Trophoblast cell (in vitro differentiated cells and primary cell): ENCODE measurements at regions not wholly inside any gene's neighbourhood (a gene's known extent, or its start where the extent isn't known, plus 50 kb on each side); places are given as distances from the start of the nearest gene placed in this dataset.
"Not testable (repeated sequence)": the region's sequence is repeated elsewhere in the genome, so short reads cannot be mapped to it uniquely, and the experiment has no call there.

Source experiments
- DNase-seq, 2 donors: peaks; one replicate each; pipeline ENCODE4 v3.0.0-alpha.2; 2016
- H2AFZ ChIP-seq: 2 replicates; pipeline ENCODE4 v1.6.1; 2013; ENCODE audit warnings: low read length, moderate library complexity, mild to moderate bottlenecking; ENCODE audit not compliant: insufficient read depth, poor library complexity
- H2AK5ac ChIP-seq: 2 replicates; pipeline ENCODE4 v1.6.1; 2013; ENCODE audit warnings: mild to moderate bottlenecking, low read length
- H2BK120ac ChIP-seq: 2 replicates; pipeline ENCODE4 v1.6.1; 2013; ENCODE audit warnings: low read length, mild to moderate bottlenecking, moderate library complexity; ENCODE audit not compliant: insufficient read depth, poor library complexity
- H2BK12ac ChIP-seq: 2 replicates; pipeline ENCODE4 v1.6.1; 2013; ENCODE audit warnings: mild to moderate bottlenecking, low read length, moderate library complexity
- H2BK5ac ChIP-seq: 2 replicates; pipeline ENCODE4 v1.6.1; 2013; ENCODE audit warnings: low read length, low read depth, moderate library complexity, mild to moderate bottlenecking; ENCODE audit not compliant: poor library complexity
- H3K14ac ChIP-seq: 2 replicates; pipeline ENCODE4 v1.6.1; 2013; ENCODE audit warnings: mild to moderate bottlenecking, low read length
- H3K18ac ChIP-seq: 2 replicates; pipeline ENCODE4 v1.6.1; 2013; ENCODE audit warnings: mild to moderate bottlenecking, low read length
- H3K23ac ChIP-seq: 2 replicates; pipeline ENCODE4 v1.6.1; 2013; ENCODE audit warnings: low read length
- H3K27ac ChIP-seq: 2 replicates; pipeline ENCODE4 v1.5.1; 2013; ENCODE audit warnings: low read depth, mild to moderate bottlenecking, inconsistent platforms, low read length, moderate library complexity
- H3K27me3 ChIP-seq: 2 replicates; pipeline ENCODE4 v1.6.1; 2013; ENCODE audit warnings: inconsistent platforms, mild to moderate bottlenecking, low read length, moderate library complexity; ENCODE audit not compliant: insufficient read depth
- H3K36me3 ChIP-seq, 2 experiments: 1 replicate in 1 of 2; 2 replicates in 1 of 2; pipeline ENCODE4 v1.6.1; 2013; ENCODE audit warnings: low read length in 2 of 2, mild to moderate bottlenecking in 2 of 2, moderate library complexity in 1 of 2; ENCODE audit not compliant: insufficient read depth in 2 of 2, control insufficient read depth in 1 of 2
- H3K4ac ChIP-seq: 2 replicates; pipeline ENCODE4 v1.6.1; 2013; ENCODE audit warnings: low read depth, mild to moderate bottlenecking, low read length, moderate library complexity
- H3K4me1 ChIP-seq, 2 experiments: 1 replicate in 1 of 2; 2 replicates in 1 of 2; pipeline ENCODE4 v1.6.1; 2013; ENCODE audit warnings: low read length in 2 of 2, mild to moderate bottlenecking in 2 of 2, moderate library complexity in 1 of 2; ENCODE audit not compliant: insufficient read depth in 2 of 2, control insufficient read depth in 1 of 2
- H3K4me2 ChIP-seq: 2 replicates; pipeline ENCODE4 v1.6.1; 2013; ENCODE audit warnings: inconsistent platforms, mild to moderate bottlenecking, low read length, moderate library complexity
- H3K4me3 ChIP-seq: 2 replicates; pipeline ENCODE4 v1.5.1; 2013; ENCODE audit warnings: mild to moderate bottlenecking, low read depth, low read length, inconsistent platforms
- H3K79me1 ChIP-seq: one replicate; pipeline ENCODE4 v1.6.1; 2013; ENCODE audit warnings: low read length
- H3K79me2 ChIP-seq: 2 replicates; pipeline ENCODE4 v1.6.1; 2013; ENCODE audit warnings: low read length, mild to moderate bottlenecking; ENCODE audit not compliant: control insufficient read depth, insufficient read depth, poor library complexity
- H3K9ac ChIP-seq: 2 replicates; pipeline ENCODE4 v1.6.1; 2013; ENCODE audit warnings: mild to moderate bottlenecking, low read length
- H3K9me3 ChIP-seq: 2 replicates; pipeline ENCODE4 v1.6.1; 2013; ENCODE audit warnings: low read depth, mild to moderate bottlenecking, control low read depth, inconsistent platforms, low read length; ENCODE audit not compliant: insufficient read depth
- H4K12ac ChIP-seq: 2 replicates; pipeline ENCODE4 v1.6.1; 2013; ENCODE audit warnings: low read depth, mild to moderate bottlenecking, low read length, moderate library complexity
- H4K8ac ChIP-seq: 2 replicates; pipeline ENCODE4 v1.6.1; 2013; ENCODE audit warnings: low read depth, mild to moderate bottlenecking, low read length, moderate library complexity
- H4K91ac ChIP-seq: one replicate; pipeline ENCODE4 v1.6.1; 2013; ENCODE audit warnings: low read depth, mild to moderate bottlenecking, low read length, moderate library complexity
- WGBS: extraction: QIAGEN DNeasy Blood & Tissue Kit; methylation state at CpG from one replicate; pipeline ENCODE4 v1.1.7; 2013; ENCODE audit warnings: missing lambda C conversion rate; ENCODE audit not compliant: insufficient read length, insufficient coverage; ENCODE audit errors: extremely low coverage; 5-methylcytosine and 5-hydroxymethylcytosine counted together

DNA sequence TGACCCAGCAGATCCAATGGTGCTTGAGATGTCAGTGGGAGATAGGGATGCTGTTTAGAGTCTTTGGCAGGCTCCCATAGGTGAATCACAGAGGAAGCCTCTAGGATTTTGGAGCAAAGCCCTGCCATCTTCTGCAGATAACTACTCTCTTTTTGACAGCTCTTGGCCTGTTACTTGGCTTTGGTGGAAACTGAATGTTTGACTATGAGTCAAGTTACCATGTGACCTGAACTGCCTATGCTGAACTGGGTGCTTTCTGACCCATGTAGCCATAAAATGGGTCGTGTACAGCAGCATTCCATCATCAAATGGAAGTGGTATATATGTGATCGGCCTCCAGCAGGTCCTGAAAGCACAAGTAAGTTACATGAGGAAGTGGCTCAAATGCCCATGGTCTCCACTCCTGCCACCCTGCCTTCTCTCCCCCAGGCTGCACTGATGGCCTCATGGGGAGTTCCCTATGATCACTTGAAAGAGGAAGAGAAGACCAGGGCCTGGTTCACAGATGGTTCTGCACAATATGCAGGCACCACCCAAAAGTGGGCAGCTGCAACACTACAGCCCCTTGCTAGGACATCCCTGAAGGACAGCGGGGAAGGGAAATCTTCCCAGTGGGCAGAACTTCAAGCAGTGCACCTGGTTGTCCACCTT lies 105.6 kb upstream of the ZC3H12A start:
- H3K4me1 ChIP-seq, H2AFZ ChIP-seq, H3K14ac ChIP-seq, H2BK120ac ChIP-seq, H4K91ac ChIP-seq, H3K4me2 ChIP-seq, H3K18ac ChIP-seq, H3K4ac ChIP-seq, H4K12ac ChIP-seq, H3K36me3 ChIP-seq, H3K23ac ChIP-seq, H3K27me3 ChIP-seq, H3K27ac ChIP-seq, H2BK12ac ChIP-seq, H3K79me1 ChIP-seq, H2AK5ac ChIP-seq, H2BK5ac ChIP-seq, DNase-seq, H4K8ac ChIP-seq, H3K9me3 ChIP-seq, H3K9ac ChIP-seq, H3K79me2 ChIP-seq, H3K4me3 ChIP-seq: not testable (repeated sequence)
- no CpG with 5 or more reads among the region's 3 CpGs for WGBS

DNA sequence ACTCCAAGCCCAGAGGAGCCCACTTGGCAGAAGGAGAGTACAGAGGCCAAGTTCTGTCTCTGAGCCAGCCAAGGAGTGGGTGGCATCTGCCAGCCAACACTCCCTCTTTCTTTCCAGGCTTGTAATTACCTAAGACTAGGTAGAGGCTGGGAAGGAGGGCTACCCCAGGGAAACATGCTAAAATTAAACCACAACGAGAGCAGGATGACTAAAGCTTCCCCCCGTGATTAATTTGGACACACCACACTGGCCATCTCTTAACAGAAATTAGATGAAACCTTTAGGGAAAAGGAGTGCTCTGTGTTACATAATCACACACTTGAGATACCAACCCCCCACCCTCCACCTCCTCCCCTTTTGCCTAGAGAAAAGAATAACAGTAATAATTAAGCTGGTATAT lies 102.1 kb upstream of the ZC3H12A start:
- no peaks in the 10 kb centered on the region for H3K27me3 ChIP-seq
- no peak overlapping the region for H3K9ac ChIP-seq
- no peak overlapping the region for H4K8ac ChIP-seq
- no peak overlapping the region for H3K4me2 ChIP-seq
- H3K4me3 ChIP-seq = no peak overlapping the region
- no peak overlapping the region for H4K91ac ChIP-seq
- no peaks in the 10 kb centered on the region for H3K79me2 ChIP-seq
- no peak overlapping the region for H3K14ac ChIP-seq
- no peak overlapping the region for H2AFZ ChIP-seq
- H2BK12ac ChIP-seq = no peak overlapping the region
- no peak overlapping the region for H3K4ac ChIP-seq
- H3K27ac ChIP-seq = no peak overlapping the region
- H3K18ac ChIP-seq = no peak overlapping the region
- H2BK120ac ChIP-seq = no peak overlapping the region
- no peak for DNase-seq
- H3K9me3 ChIP-seq = no peaks in the 10 kb centered on the region
- no peaks in the 10 kb centered on the region for H3K36me3 ChIP-seq
- no peak overlapping the region for H4K12ac ChIP-seq
- no peak overlapping the region for H2BK5ac ChIP-seq
- no CpG with 5 or more reads among the region's 2 CpGs for WGBS
- no peak overlapping the region for H2AK5ac ChIP-seq
- H3K79me1 ChIP-seq = no peaks in the 10 kb centered on the region
- H3K23ac ChIP-seq = no peak overlapping the region
- no peaks in the 10 kb centered on the region for H3K4me1 ChIP-seq

DNA sequence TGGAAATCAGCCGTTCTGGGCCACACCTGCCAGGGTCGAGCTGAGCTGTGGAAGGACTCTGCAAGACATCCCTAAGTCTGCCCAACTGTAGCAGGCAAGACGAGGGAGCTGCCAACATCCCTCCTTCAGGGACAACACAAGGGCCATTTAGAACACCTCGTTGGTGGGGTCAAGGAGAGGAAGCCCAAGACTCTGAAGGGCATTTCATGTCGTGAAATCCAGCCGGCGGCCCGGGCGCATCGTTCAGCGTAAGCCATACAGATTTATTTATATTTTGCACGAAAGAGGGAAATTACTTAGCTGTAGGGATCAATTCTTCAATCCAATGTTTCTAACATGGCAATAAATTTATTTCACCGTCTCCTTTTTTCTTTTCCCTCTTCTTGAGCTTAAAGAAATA lies 101.7 kb upstream of the ZC3H12A start:
- WGBS = no CpG with 5 or more reads among the region's 13 CpGs
- H3K18ac ChIP-seq = no peak overlapping the region
- H2BK12ac ChIP-seq = no peak overlapping the region
- no peak for DNase-seq
- no peaks in the 10 kb centered on the region for H3K36me3 ChIP-seq
- H3K4me2 ChIP-seq = no peak overlapping the region
- no peak overlapping the region for H2BK120ac ChIP-seq
- no peaks in the 10 kb centered on the region for H3K79me1 ChIP-seq
- no peaks in the 10 kb centered on the region for H3K4me1 ChIP-seq
- no peaks in the 10 kb centered on the region for H3K79me2 ChIP-seq
- no peak overlapping the region for H2AK5ac ChIP-seq
- H3K27me3 ChIP-seq = no peaks in the 10 kb centered on the region
- no peak overlapping the region for H3K23ac ChIP-seq
- H3K27ac ChIP-seq = no peak overlapping the region
- no peak overlapping the region for H3K9ac ChIP-seq
- H3K4me3 ChIP-seq = no peak overlapping the region
- H2AFZ ChIP-seq = no peak overlapping the region
- no peak overlapping the region for H2BK5ac ChIP-seq
- no peak overlapping the region for H4K12ac ChIP-seq
- no peaks in the 10 kb centered on the region for H3K9me3 ChIP-seq
- no peak overlapping the region for H3K14ac ChIP-seq
- no peak overlapping the region for H4K91ac ChIP-seq
- H4K8ac ChIP-seq = no peak overlapping the region
- H3K4ac ChIP-seq = no peak overlapping the region

DNA sequence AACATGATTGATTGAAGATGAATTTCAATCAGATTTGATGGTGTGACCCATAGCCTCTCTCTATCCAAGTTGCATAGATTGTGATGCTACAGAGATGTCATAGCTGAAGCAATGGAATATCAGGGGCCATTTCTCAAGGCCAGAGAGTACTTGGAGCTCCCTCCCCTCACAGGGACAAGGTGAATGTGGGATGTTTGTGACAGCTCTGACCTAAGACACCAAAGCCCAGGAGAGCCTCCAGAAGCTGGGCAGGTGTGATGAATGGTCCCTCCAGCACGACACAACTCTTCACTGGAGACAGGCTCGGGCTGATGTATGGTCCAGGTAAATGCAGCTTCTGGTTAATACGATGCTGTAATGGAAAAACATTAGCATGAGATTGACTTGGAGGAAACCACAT lies 101.0 kb upstream of the ZC3H12A start:
- no peak overlapping the region for H2BK5ac ChIP-seq
- H3K23ac ChIP-seq = no peak overlapping the region
- H3K27ac ChIP-seq = no peak overlapping the region
- no peaks in the 10 kb centered on the region for H3K9me3 ChIP-seq
- no peak overlapping the region for H4K8ac ChIP-seq
- DNase-seq = no peak
- H3K9ac ChIP-seq = no peak overlapping the region
- H4K12ac ChIP-seq = no peak overlapping the region
- no CpG with 5 or more reads among the region's 3 CpGs for WGBS
- H2BK120ac ChIP-seq = no peak overlapping the region
- no peak overlapping the region for H3K4ac ChIP-seq
- no peak overlapping the region for H2BK12ac ChIP-seq
- no peaks in the 10 kb centered on the region for H3K79me1 ChIP-seq
- H3K27me3 ChIP-seq = no peaks in the 10 kb centered on the region
- no peak overlapping the region for H3K18ac ChIP-seq
- no peaks in the 10 kb centered on the region for H3K36me3 ChIP-seq
- H3K14ac ChIP-seq = no peak overlapping the region
- no peak overlapping the region for H3K4me3 ChIP-seq
- H4K91ac ChIP-seq = no peak overlapping the region
- H2AK5ac ChIP-seq = no peak overlapping the region
- no peak overlapping the region for H2AFZ ChIP-seq
- no peak overlapping the region for H3K4me2 ChIP-seq
- no peaks in the 10 kb centered on the region for H3K4me1 ChIP-seq
- no peaks in the 10 kb centered on the region for H3K79me2 ChIP-seq
